WTC11 (cell line): ENCODE measurements at regions not wholly inside any gene's neighbourhood (a gene's known extent, or its start where the extent isn't known, plus 50 kb on each side); places are given as distances from the start of the nearest gene placed in this dataset.

ENCODE experiments used
- CREB1 ChIP-seq: sonication (generic); formaldehyde crosslinking; IDR thresholded peaks from 2 replicates; pipeline ENCODE4 v1.8.0; 2023; ENCODE audit warnings: mild to moderate bottlenecking, missing genetic modification reagents
- TEAD4 ChIP-seq: sonication (generic); formaldehyde crosslinking; IDR thresholded peaks from 2 replicates; pipeline ENCODE4 v1.8.0; 2022; ENCODE audit warnings: mild to moderate bottlenecking, missing genetic modification reagents

DNA sequence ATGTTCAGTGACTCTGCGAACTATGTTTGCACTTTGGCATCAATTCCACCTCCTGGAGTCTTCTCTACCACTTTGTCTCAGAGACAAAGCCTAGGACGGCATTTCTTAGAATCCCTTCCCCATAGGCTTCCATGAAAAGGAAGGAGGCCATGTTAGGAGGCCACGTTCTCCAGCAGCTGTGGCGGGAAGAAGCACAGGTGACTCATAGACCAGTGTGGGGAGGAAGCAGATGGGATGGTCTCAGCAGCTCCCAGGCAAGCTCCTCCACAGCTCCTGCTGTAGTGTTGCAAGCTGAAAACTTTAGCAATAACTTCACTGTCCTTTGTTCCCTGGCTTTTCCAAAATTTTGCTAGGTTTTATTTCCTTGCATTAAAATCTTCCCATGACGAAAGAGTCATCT, 781.3 kb upstream of the ID2 start:
- TF ChIP-seq CREB1 (no peak), TEAD4 (CRISPR knock-in tag) (no peak)
